ENCODE measurements at regions not wholly inside any gene's neighbourhood (a gene's known extent, or its start where the extent isn't known, plus 50 kb on each side); places are given as distances from the start of the nearest gene placed in this dataset.

DNA sequence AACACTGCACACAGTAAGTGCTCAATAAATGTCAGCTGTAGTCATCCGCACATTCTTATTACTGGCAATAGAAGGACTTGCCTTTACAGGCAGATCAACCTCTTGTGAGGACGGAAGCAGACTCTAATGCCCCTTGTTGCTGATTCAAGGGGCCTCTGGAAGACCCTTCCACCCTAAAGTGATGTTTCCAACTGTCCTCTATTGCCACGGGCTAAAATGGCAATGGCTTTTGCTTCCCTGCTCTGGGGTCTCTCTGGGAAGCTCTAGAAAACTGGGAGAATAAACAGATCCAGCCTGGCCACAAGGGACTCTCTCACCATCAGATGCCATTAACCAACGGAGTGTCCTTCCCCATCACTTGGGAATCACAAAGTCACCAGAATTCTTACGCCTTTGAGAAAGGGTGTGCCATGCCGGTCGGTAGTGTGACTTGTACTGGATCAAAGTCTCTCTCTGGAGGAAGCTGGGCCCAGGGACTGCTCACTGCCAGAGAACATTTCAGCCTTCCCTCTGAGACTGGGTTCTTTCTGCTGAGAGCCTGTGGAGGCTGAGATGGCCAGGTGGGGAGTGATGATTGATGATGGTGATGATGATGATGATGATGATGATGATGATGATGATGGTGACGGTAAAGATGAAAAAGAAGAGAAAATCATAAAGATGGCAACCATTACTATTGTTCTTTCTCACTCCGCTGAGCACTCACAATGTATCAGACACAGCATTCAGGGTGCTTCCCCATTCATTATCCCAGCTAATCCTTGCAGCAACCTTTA, 146.8 kb downstream of the CYLD start:
- intact Hi-C loops (cut with DNase I): no loop called here
- no peak for DNase-seq
- H3K9me3 ChIP-seq (ENCODE audit: control insufficient read depth, low read length): no peaks in the 10 kb centered on the region
- no peaks in the 10 kb centered on the region for H3K4me1 ChIP-seq (ENCODE audit: control insufficient read depth, insufficient read depth, low read length)
- no peak overlapping the region for H3K27ac ChIP-seq (ENCODE audit: low read length)
- no peak for ATAC-seq
- no peaks in the 10 kb centered on the region for H3K27me3 ChIP-seq (ENCODE audit: control insufficient read depth, insufficient read depth)
- H3K4me3 ChIP-seq (ENCODE audit: low read length): no peak overlapping the region
- WGBS: 75% methylated on average over 9 of the region's 9 CpGs

DNA sequence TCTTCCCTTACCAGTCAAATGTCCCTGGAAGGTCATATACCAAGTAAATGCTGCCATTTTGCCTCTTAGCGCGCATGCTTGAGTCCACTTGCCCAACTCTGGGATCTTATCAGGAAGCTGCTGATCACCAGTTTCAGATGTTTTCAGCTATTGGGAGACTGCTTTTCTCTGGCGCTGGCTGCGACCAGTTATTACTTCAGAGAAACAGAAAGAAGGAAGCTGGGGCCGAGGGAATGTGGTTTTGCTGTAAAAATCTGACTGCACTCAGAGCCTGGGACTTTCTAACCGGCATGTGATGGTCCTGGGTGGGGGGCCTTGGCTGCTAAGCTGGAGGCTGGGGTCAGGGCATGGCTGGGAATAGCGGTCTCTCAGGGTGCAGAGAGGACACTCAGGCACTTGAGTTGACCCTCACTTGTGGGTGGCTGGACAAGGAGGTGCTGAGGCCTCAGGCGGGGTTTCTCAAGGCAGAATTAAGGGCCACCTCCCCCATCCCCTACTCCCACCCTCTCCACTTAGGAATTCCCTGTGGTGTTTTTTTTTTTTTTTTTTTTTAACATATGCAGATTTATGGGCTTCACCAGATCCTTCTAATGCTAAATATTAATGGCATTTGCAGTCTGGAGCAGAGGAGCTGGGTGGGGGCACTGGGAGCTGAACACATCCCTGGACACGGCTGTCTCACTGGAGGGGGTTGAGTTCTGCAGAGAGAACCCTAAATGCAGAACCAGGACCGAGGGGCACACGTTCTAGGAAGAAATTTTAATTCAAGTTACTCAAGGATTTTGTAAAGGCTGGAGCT, 145.8 kb downstream of the CYLD start:
- WGBS: 66% methylated on average over 11 of the region's 11 CpGs
- no peak overlapping the region for H3K4me3 ChIP-seq (ENCODE audit: low read length)
- ATAC-seq (no peak), DNase-seq (no peak)
- H3K27ac ChIP-seq (ENCODE audit: low read length): no peak overlapping the region
- no peaks in the 10 kb centered on the region for H3K4me1 ChIP-seq (ENCODE audit: control insufficient read depth, insufficient read depth, low read length)
- intact Hi-C loops (cut with DNase I): no loop called here
- no peaks in the 10 kb centered on the region for H3K27me3 ChIP-seq (ENCODE audit: control insufficient read depth, insufficient read depth)
- no peaks in the 10 kb centered on the region for H3K9me3 ChIP-seq (ENCODE audit: control insufficient read depth, low read length)

DNA sequence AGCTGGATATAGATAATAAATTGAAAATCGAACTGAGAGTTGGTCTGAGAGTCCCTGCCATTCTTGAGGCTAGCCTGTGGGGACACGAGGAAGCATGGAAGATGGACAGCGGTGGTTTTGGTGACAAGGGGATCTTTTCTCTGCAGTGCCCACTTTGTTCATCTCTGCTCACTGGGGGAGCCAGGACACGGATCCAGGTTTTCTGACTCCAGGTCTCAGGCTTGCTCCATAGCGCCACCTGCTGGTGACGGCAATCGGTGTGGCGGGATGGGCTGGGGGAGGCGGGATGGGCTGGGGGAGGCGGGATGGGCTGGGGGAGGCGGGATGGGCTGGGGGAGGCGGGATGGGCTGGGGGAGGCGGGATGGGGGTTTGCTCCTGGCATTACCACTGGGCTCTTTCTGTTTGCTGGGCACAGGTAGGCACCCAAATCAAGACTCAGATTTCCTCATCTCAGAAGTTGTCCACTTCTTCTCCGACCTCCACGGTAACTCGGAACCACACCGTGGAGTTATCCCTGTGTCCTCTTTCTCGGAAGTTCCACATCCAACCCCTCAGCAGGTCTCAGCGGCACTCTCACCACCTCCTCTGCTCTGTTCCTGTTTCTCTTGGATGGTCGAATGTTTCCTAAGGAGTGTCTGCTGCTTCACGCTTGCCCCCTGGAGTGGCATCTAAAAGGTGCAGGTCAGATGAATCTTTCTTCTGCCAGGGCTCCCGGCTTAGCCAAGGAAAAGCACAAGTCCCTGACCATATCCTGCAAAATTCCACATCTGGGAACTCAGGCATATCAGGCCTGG, 142.4 kb downstream of the CYLD start:
- ATAC-seq: no peak
- H3K27me3 ChIP-seq (ENCODE audit: control insufficient read depth, insufficient read depth): no peaks in the 10 kb centered on the region
- no peaks in the 10 kb centered on the region for H3K4me1 ChIP-seq (ENCODE audit: control insufficient read depth, insufficient read depth, low read length)
- H3K4me3 ChIP-seq (ENCODE audit: low read length): no peak overlapping the region
- no peak overlapping the region for H3K27ac ChIP-seq (ENCODE audit: low read length)
- no peaks in the 10 kb centered on the region for H3K9me3 ChIP-seq (ENCODE audit: control insufficient read depth, low read length)
- WGBS: 41% methylated on average over 22 of the region's 22 CpGs
- DNase-seq: no peak
- intact Hi-C loops (cut with DNase I): no loop called here

DNA sequence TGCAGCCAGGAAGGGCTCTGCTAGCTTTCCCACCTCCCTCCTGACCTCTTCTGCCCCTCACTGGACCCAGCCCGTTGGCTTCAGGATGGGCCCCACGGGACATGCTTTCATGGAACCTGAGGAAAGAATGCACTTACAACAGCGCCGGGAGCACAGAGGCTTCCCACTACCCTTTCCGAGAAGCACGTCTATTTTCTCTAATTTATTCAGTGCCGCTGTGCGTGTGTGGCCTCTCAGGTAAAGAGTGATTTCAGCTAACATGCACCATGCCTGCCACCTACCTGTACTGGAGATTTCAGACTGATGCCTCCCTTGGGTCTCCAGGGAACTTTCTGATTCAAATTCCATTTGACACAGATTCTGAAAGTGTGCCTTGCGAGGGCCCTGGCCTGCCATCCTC, 140.1 kb downstream of the CYLD start:
- Histone ChIP-seq H3K27ac (ENCODE audit: low read length) (no peak overlapping the region), H3K4me1 (ENCODE audit: control insufficient read depth, insufficient read depth, low read length) (no peaks in the 10 kb centered on the region), H3K4me3 (ENCODE audit: low read length) (no peak overlapping the region), H3K27me3 (ENCODE audit: control insufficient read depth, insufficient read depth) (no peaks in the 10 kb centered on the region), H3K9me3 (ENCODE audit: control insufficient read depth, low read length) (no peaks in the 10 kb centered on the region)
- intact Hi-C loops (cut with DNase I): no loop called here
- ATAC-seq: no peak
- 76% methylated on average over 9 of the region's 9 CpGs for WGBS
- DNase-seq: no peak

DNA sequence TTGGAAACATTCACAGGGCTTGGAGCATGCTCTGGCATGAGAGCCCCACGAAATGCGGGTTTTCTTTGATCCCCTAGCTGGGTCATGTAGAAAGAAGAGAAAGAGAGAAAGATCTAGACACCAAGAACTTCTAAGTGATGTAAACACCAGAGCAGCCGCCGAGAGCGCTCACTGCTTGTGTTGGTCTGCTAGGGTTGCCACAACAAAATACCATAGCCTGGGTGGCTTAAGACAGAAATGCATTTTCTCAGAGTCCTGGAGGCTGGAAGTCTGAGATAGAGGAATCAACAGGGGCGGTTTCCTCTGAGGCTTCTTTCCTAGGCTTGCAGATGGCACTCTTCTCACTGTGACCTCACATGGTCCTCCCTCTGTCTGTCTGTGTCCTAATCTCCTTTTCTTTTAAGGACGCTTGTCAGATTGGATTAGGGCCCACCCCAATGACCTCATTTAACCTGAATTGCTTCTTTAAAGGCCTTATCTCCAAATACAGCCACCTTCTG, 139.5 kb downstream of the CYLD start:
- intact Hi-C loops (cut with DNase I): no loop called here
- H3K9me3 ChIP-seq (ENCODE audit: control insufficient read depth, low read length): no peaks in the 10 kb centered on the region
- H3K27ac ChIP-seq (ENCODE audit: low read length): no peak overlapping the region
- no peak for DNase-seq
- no peak for ATAC-seq
- no peak overlapping the region for H3K4me3 ChIP-seq (ENCODE audit: low read length)
- no peaks in the 10 kb centered on the region for H3K4me1 ChIP-seq (ENCODE audit: control insufficient read depth, insufficient read depth, low read length)
- no peaks in the 10 kb centered on the region for H3K27me3 ChIP-seq (ENCODE audit: control insufficient read depth, insufficient read depth)
- WGBS: 58% methylated on average over 7 of the region's 7 CpGs

DNA sequence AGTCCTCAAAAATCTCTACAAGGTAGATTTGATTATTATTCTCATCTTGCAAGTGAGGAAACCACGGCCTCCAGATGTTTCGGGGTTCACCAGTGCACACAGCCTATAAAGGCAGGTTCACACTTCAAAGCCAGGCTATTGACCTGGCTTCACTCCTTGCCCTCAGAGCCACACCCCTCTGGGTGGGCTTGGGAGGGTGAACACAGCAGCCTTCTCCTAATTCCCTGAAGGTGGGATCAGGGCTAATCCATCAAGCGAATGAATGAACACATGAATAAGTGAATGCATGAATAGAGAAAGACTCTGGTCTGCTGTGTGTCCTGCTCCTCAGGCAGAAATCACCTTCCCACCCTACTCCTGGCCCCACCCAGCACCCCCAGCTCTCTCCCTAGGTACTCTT, 139.0 kb downstream of the CYLD start:
- no peaks in the 10 kb centered on the region for H3K27me3 ChIP-seq (ENCODE audit: control insufficient read depth, insufficient read depth)
- H3K9me3 ChIP-seq (ENCODE audit: control insufficient read depth, low read length): no peaks in the 10 kb centered on the region
- ATAC-seq (no peak), DNase-seq (no peak)
- H3K4me3 ChIP-seq (ENCODE audit: low read length): no peak overlapping the region
- intact Hi-C loops (cut with DNase I): no loop called here
- 92% methylated on average over 3 of the region's 3 CpGs for WGBS
- no peaks in the 10 kb centered on the region for H3K4me1 ChIP-seq (ENCODE audit: control insufficient read depth, insufficient read depth, low read length)
- H3K27ac ChIP-seq (ENCODE audit: low read length): no peak overlapping the region

DNA sequence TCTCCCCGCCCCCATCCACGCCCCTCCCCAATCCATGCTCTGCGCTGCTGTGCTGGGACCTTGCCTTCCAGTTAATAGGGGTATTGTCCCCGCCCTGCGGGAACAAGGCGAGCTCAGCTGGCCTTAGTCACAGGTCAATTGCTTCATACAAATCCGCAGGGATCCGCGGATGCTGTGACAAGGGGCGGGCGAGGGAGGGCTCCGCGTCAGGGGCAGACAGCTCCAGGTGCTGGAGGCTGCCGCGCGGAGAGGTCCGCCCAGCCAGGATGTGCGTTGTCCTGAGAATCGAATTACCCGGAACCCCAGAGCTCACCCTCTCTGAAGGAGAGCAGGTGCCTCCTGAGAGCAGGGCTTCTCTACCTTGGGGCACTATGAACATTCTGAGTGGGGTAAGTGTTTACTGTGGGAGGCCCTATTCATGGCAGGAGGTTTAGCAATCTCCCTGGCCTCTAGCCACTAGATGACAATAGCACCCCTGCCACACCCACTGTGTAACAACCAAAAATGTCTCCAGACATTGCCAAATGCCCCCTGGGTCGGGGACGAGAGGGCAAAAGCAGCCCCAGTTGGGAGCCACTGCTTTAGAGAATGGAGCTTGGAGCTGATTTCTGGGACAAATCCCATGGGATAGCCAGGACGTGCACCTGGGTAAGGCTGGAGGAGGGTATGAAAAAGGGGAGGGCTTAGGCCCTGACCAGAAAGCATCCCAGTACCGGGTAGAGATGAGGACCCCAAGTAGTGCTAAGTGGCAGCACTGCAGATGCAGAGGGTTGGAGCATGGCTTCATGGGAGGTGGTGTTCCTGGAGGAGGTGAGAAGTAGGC, 138.2 kb downstream of the CYLD start:
- H3K27me3 ChIP-seq (ENCODE audit: control insufficient read depth, insufficient read depth): no peaks in the 10 kb centered on the region
- no peak overlapping the region for H3K4me3 ChIP-seq (ENCODE audit: low read length)
- no peaks in the 10 kb centered on the region for H3K4me1 ChIP-seq (ENCODE audit: control insufficient read depth, insufficient read depth, low read length)
- intact Hi-C loops (cut with DNase I): no loop called here
- no peak overlapping the region for H3K27ac ChIP-seq (ENCODE audit: low read length)
- no peaks in the 10 kb centered on the region for H3K9me3 ChIP-seq (ENCODE audit: control insufficient read depth, low read length)
- ATAC-seq (no peak), DNase-seq (no peak)
- 17% methylated on average over 24 of the region's 24 CpGs for whole genome bisulfite sequencing

DNA sequence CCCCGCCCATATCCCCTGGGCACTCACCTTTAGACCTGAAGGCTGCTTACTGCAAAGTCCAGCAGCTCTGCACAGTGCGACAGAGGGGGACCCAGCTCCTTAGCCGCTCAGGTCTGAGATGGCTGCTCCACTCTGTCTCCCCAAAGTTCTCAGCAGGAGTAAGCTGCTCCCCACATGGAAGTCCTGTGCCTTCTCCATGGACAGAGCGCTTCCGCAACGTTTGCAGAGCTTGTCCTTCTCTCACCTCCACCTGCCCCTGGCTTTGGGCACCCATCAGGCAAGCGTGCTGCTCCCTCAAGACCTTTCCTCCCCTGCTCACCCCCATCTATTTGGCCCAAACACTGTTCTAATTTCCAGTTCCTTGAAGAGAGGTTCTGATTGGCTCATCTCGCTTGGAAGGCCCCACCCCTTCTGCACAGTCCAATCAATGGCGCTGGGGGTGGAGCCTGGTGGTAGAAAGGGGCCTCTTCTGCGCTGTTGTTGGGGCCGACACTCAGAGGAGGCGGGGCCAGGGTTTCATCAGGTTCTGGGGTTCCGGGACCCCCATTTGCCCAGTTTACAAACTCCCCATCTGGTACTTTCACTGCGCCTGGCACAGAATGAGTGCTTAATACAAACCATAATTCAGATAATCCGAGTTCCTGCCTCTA, 137.2 kb downstream of the CYLD start:
- no peak for ATAC-seq
- Histone ChIP-seq H3K27ac (ENCODE audit: low read length) (no peak overlapping the region), H3K9me3 (ENCODE audit: control insufficient read depth, low read length) (no peaks in the 10 kb centered on the region), H3K4me1 (ENCODE audit: control insufficient read depth, insufficient read depth, low read length) (no peaks in the 10 kb centered on the region), H3K4me3 (ENCODE audit: low read length) (no peak overlapping the region), H3K27me3 (ENCODE audit: control insufficient read depth, insufficient read depth) (no peaks in the 10 kb centered on the region)
- 82% methylated on average over 15 of the region's 15 CpGs for WGBS
- no peak for DNase-seq
- intact Hi-C loops (cut with DNase I): no loop called here

DNA sequence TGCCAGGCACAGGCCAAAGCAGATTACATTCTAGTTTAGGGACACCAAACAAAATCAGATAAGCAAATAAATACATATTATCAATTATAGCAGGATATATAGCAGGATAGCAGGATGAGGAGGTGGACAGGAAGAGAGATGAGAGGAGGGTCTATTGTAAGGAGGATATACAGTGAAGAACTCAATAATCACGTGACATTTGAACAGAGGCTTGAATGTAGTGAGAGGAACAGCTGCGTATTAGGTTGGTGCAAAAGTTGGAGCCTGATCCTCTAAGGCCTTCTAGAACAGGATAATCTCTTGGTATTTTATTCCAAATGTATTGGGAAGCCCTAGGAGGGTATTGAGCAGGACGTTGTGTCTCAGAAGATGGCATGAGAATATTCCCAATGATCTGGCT, 136.7 kb downstream of the CYLD start:
- DNase-seq (no peak), ATAC-seq (no peak)
- Histone ChIP-seq H3K27ac (ENCODE audit: low read length) (no peak overlapping the region), H3K27me3 (ENCODE audit: control insufficient read depth, insufficient read depth) (no peaks in the 10 kb centered on the region), H3K4me1 (ENCODE audit: control insufficient read depth, insufficient read depth, low read length) (no peaks in the 10 kb centered on the region), H3K4me3 (ENCODE audit: low read length) (no peak overlapping the region), H3K9me3 (ENCODE audit: control insufficient read depth, low read length) (no peaks in the 10 kb centered on the region)
- intact Hi-C loops (cut with DNase I): no loop called here
- WGBS: 78% methylated on average over 3 of the region's 3 CpGs

DNA sequence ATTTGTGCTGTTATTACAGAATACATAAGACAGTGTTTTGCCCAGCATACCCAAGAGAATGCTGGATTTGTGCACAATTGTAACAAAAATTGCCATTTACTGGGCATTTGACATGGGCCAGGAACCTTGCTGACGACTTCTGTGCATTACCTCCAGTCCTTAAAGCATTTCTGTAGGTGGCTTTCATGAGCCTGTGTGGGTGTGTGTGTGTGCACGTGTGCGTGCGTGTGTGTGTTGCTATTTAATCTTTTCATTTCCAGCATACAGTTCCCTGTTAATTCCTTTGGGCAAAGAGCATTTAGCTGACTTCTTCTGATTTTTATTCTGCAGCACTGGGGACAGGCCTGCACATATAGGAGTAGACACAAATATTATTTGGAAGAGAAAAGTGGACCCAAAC, 134.4 kb downstream of the CYLD start:
- ATAC-seq: no peak
- Histone ChIP-seq H3K9me3 (ENCODE audit: control insufficient read depth, low read length) (no peaks in the 10 kb centered on the region), H3K4me3 (ENCODE audit: low read length) (no peak overlapping the region), H3K4me1 (ENCODE audit: control insufficient read depth, insufficient read depth, low read length) (no peaks in the 10 kb centered on the region), H3K27ac (ENCODE audit: low read length) (no peak overlapping the region), H3K27me3 (ENCODE audit: control insufficient read depth, insufficient read depth) (no peaks in the 10 kb centered on the region)
- 83% methylated on average over 4 of the region's 4 CpGs for whole genome bisulfite sequencing
- DNase-seq: no peak
- intact Hi-C loops (cut with DNase I): no loop called here

Measured in right cardiac atrium (tissue), 5 donors.